ENCODE measurements at regions not wholly inside any gene's neighbourhood (a gene's known extent, or its start where the extent isn't known, plus 50 kb on each side); places are given as distances from the start of the nearest gene placed in this dataset.
"Not testable (repeated sequence)": the region's sequence is repeated elsewhere in the genome, so short reads cannot be mapped to it uniquely, and the experiment has no call there.

DNA sequence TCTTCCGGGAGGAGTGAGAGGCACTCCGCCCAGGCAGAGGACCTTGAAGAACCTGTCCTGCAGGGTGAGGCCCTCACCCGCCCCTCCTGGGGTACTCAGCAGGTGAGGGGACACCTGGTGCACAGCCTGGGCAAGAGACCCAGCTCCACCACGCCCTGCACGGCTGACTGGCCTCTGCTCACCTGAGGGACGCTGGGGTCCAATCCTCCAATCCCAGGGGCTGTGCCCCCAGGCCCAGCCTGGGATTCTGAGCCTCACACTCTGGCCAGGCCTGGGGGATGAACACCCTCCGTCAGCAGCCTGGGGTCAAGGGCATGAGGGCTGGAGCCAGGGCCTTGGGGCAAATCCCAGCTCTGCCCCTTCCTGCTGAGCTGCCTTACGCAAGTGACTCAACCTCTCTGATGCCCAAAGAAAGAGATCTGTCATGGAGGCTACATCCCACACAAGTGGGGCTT, 149.9 kb upstream of the PTPN1 start:
- 93 to 94% methylated on average over 7 to 8 of the region's 8 CpGs for WGBS, 2 experiments (ENCODE audit: insufficient coverage in 2 of 2)
- no peak overlapping the region for H3K4me3 ChIP-seq (ENCODE audit: extremely low read depth, insufficient read depth, low read length, poor library complexity, severe bottlenecking)
- H3K4me1 ChIP-seq (ENCODE audit: control insufficient read depth, insufficient read depth, low read length, poor library complexity, severe bottlenecking) = no peaks in the 10 kb centered on the region
- no peak overlapping the region for H3K27ac ChIP-seq (ENCODE audit: low read depth, low read length, severe bottlenecking)
- H3K9me3 ChIP-seq (ENCODE audit: control insufficient read depth, low read length) = no peaks in the 10 kb centered on the region
- H3K36me3 ChIP-seq (ENCODE audit: control insufficient read depth, insufficient read depth, low read length) = no peaks in the 10 kb centered on the region

DNA sequence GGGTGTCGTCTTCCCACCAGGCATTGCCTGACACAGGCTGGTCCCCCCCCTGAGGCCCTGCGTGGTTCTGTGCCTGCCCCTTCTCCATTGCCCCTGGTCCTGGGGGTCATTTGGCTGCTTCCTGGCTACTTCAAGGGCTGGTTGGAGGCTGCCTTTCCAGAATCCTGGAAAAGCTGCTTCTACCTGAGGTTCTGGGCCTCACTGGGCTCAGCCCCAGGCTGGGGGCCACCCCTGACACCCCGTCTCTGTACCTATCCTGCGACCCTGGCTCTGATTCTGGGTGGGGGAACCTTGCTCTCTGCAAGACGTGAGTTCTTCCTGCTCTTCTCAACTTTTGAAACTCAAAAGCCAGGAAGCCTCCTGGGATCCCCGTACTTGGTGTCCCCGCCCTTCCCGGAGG, 149.3 kb upstream of the PTPN1 start:
- no peaks in the 10 kb centered on the region for H3K9me3 ChIP-seq (ENCODE audit: control insufficient read depth, low read length)
- no peaks in the 10 kb centered on the region for H3K4me1 ChIP-seq (ENCODE audit: control insufficient read depth, insufficient read depth, low read length, poor library complexity, severe bottlenecking)
- 83 to 89% methylated on average over 6 to 7 of the region's 8 CpGs for WGBS, 2 experiments (ENCODE audit: insufficient coverage in 2 of 2)
- H3K4me3 ChIP-seq (ENCODE audit: extremely low read depth, insufficient read depth, low read length, poor library complexity, severe bottlenecking) = no peak overlapping the region
- H3K27ac ChIP-seq (ENCODE audit: low read depth, low read length, severe bottlenecking) = no peak overlapping the region
- H3K36me3 ChIP-seq (ENCODE audit: control insufficient read depth, insufficient read depth, low read length) = no peaks in the 10 kb centered on the region

DNA sequence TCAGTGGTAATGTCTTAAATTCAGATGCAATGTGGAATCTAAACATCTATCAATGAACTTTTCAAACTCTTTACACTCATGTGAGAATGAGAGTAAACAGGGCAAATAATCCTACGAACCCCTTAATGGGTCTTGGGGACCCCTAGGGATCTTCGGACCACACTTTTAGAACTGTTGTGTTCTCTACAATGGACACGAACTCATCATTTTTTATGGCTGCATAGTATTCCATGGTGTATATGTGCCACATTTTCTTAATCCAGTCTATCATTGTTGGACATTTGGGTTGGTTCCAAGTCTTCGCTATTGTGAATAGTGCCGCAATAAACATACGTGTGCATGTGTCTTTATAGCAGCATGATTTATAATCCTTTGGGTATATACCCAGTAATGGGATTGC, 148.0 kb upstream of the PTPN1 start:
- 67 to 97% methylated on average over 1 to 3 of the region's 6 CpGs for WGBS, 2 experiments (ENCODE audit: insufficient coverage in 2 of 2)
- H3K9me3 ChIP-seq (ENCODE audit: control insufficient read depth, low read length); H3K4me3 ChIP-seq (ENCODE audit: extremely low read depth, insufficient read depth, low read length, poor library complexity, severe bottlenecking); H3K4me1 ChIP-seq (ENCODE audit: control insufficient read depth, insufficient read depth, low read length, poor library complexity, severe bottlenecking); H3K36me3 ChIP-seq (ENCODE audit: control insufficient read depth, insufficient read depth, low read length); H3K27ac ChIP-seq (ENCODE audit: low read depth, low read length, severe bottlenecking): not testable (repeated sequence)

DNA sequence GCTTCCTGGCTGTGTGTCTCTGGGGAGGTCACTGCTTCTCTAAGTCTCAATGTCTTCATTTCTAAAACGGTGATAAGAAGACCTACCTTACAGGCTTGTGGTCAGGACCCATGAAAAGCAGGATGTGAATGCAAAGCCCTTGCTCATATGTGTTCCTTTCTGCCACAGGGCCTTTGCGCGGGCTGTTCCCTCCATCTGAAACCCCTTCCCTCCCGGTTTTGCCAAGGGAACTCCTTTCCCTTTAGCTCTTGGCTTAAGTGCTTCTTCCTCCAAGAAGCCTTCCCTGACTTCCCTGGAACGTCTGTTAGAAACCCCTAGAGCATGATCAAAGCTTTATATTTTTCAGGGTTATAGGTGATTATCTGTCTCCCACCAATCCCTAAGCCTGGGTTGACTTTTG, 147.2 kb upstream of the PTPN1 start:
- Histone ChIP-seq H3K9me3 (ENCODE audit: control insufficient read depth, low read length) (no peaks in the 10 kb centered on the region), H3K27ac (ENCODE audit: low read depth, low read length, severe bottlenecking) (no peak overlapping the region), H3K36me3 (ENCODE audit: control insufficient read depth, insufficient read depth, low read length) (no peaks in the 10 kb centered on the region), H3K4me3 (ENCODE audit: extremely low read depth, insufficient read depth, low read length, poor library complexity, severe bottlenecking) (no peak overlapping the region), H3K4me1 (ENCODE audit: control insufficient read depth, insufficient read depth, low read length, poor library complexity, severe bottlenecking) (no peaks in the 10 kb centered on the region)
- 50 to 67% methylated on average over 3 of the region's 5 CpGs for WGBS, 2 experiments (ENCODE audit: insufficient coverage in 2 of 2)

DNA sequence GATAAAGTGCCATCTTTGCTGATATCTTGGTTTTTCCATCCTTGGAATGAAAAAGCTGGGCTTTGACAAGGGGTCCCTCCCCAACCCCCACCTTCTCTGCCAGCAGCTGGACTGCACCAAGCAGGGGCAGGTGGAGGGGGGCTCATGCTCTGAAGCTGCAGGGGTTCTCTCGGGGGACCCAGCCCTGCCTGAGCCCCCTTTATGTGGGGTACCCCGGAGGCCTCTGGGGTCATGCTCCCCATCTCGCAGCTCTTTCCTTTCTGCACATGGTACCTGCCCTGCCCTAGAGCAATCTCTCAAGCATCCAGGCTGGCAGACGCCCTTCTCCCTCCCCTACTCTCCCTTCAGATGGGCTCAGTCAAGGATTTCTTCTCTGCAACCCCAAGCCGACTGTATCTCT, 146.7 kb upstream of the PTPN1 start:
- 84 to 90% methylated on average over 5 of the region's 5 CpGs for WGBS, 2 experiments (ENCODE audit: insufficient coverage in 2 of 2)
- H3K4me3 ChIP-seq (ENCODE audit: extremely low read depth, insufficient read depth, low read length, poor library complexity, severe bottlenecking) = no peak overlapping the region
- no peaks in the 10 kb centered on the region for H3K9me3 ChIP-seq (ENCODE audit: control insufficient read depth, low read length)
- no peak overlapping the region for H3K27ac ChIP-seq (ENCODE audit: low read depth, low read length, severe bottlenecking)
- H3K4me1 ChIP-seq (ENCODE audit: control insufficient read depth, insufficient read depth, low read length, poor library complexity, severe bottlenecking) = no peaks in the 10 kb centered on the region
- H3K36me3 ChIP-seq (ENCODE audit: control insufficient read depth, insufficient read depth, low read length) = no peaks in the 10 kb centered on the region

DNA sequence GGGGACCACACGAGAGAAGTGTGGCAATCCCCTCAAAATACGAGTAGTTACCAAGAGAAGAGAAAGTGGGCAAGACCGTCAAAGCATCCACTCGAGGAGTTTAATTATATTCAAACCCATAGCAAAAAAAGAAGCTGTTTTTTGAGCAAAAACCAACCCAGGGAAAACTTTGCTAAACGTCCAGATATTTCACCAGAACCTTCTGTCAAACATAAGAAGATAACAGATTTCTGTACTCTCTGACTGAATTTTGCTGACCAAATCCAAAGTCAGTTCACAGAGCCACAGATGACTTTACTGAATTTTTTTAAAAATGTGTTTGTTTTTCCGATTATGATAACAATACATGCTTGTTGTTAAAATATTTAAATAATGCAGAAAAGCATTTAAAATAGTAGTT, 145.6 kb upstream of the PTPN1 start:
- WGBS, 2 experiments (ENCODE audit: insufficient coverage in 2 of 2) = 55 to 74% methylated on average over 2 to 3 of the region's 6 CpGs
- no peaks in the 10 kb centered on the region for H3K36me3 ChIP-seq (ENCODE audit: control insufficient read depth, insufficient read depth, low read length)
- no peaks in the 10 kb centered on the region for H3K9me3 ChIP-seq (ENCODE audit: control insufficient read depth, low read length)
- H3K4me1 ChIP-seq (ENCODE audit: control insufficient read depth, insufficient read depth, low read length, poor library complexity, severe bottlenecking) = no peaks in the 10 kb centered on the region
- H3K27ac ChIP-seq (ENCODE audit: low read depth, low read length, severe bottlenecking) = no peak overlapping the region
- no peak overlapping the region for H3K4me3 ChIP-seq (ENCODE audit: extremely low read depth, insufficient read depth, low read length, poor library complexity, severe bottlenecking)

DNA sequence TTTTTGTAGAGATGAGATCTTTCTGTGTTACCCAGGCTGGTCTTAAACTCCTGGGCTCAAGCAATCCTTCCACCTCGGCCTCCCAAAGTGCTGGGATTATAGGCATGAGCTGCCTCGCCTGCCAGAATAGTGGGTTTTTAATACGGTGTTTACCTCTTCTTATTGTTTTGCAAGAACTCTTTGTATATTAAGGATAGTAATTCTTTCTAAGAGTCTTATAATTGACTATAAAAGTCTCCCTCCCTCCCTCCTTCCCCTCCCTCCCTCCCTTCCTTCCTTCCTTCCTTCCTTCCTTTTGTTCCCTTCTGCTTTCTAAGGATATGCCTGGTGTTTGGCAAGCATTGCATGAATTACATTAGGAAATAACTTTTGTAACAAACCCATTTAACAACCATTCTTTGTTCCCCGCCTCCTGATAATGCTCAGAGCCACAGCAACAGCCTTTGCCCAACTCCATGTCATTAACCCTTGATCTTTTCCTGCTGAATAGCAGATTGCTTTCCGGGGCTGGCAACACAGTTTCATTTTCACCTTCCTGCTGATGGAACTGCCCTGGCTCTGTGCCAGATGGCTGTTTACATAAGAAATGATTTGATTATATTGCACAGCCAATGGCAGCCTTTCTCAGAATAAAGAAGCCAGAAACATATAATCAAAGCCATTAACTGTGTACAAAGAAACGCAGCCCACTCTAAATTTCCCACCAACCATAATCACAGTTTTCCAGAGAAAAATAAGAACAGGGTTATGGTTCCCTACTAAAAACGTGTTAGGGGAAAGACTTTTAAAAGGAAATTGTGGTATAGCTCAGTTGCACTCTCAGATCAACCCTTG, 143.7 kb upstream of the PTPN1 start:
- Histone ChIP-seq H3K27ac (ENCODE audit: low read depth, low read length, severe bottlenecking) (no peak overlapping the region), H3K4me3 (ENCODE audit: extremely low read depth, insufficient read depth, low read length, poor library complexity, severe bottlenecking) (no peak overlapping the region), H3K36me3 (ENCODE audit: control insufficient read depth, insufficient read depth, low read length) (no peaks in the 10 kb centered on the region), H3K4me1 (ENCODE audit: control insufficient read depth, insufficient read depth, low read length, poor library complexity, severe bottlenecking) (no peaks in the 10 kb centered on the region), H3K9me3 (ENCODE audit: control insufficient read depth, low read length) (no peaks in the 10 kb centered on the region)
- 88 to 100% methylated on average over 2 to 4 of the region's 7 CpGs for WGBS, 2 experiments (ENCODE audit: insufficient coverage in 2 of 2)

DNA sequence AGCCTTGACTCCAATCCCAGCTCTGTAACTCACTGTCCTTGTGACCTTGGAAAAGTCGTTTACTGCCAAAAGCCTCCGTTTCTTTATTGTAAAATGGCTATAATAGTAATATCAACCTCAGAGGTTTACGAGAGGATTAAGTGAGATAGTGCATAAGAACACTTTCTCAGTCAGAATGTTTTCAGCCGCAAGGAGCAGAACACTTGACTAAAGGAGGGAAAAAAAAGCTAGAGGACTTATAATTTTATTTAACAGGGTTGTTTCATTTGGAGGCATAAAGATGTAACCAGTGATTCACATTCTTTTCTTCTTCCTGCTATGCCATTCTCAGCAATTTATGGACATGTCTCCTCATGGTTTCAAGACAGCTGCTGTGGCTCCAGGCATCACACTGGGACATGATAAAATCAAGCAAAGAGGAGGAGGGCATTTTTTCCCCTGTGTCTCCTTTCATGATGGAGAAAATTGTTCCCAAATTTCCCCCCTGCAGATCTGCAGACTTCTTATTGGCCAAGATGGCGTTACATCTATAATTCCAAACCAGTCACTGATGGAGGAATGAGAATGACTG, 143.0 kb upstream of the PTPN1 start:
- H3K27ac ChIP-seq (ENCODE audit: low read depth, low read length, severe bottlenecking) = no peak overlapping the region
- H3K4me1 ChIP-seq (ENCODE audit: control insufficient read depth, insufficient read depth, low read length, poor library complexity, severe bottlenecking) = peaks cover 2% of the 10 kb centered on the region
- no peaks in the 10 kb centered on the region for H3K36me3 ChIP-seq (ENCODE audit: control insufficient read depth, insufficient read depth, low read length)
- H3K4me3 ChIP-seq (ENCODE audit: extremely low read depth, insufficient read depth, low read length, poor library complexity, severe bottlenecking) = no peak overlapping the region
- H3K9me3 ChIP-seq (ENCODE audit: control insufficient read depth, low read length) = no peaks in the 10 kb centered on the region
- 95 to 100% methylated on average over 3 of the region's 5 CpGs for WGBS, 2 experiments (ENCODE audit: insufficient coverage in 2 of 2)

DNA sequence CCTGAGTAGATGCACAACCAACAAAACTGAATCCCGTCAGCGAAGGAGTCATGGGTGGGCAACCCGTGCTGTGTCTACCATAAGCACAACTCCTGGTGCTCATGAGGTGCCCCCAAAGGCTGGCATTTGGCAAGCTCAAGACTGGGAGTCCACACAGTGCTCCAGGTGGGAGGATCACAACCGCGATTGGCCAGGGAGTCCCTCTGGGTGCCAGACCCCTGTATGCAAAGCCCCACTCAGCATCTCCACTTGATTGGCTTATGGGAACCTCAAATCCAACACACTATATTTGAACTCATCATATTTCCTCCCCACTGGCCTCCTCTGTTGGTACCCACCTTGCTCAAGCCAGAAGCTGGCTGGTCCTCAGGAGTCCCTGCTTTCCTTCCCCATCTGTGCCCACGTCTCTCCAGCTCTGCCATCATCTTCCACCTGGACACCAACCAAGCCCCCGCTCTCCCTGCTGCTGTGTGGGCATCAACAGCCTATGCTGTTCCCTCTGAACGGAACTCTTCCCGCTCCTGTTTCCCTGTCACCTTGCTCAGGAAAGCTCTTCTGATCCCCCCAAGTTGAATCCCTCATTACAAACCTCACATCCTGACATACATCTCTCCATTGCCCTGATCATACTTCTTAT, 142.3 kb upstream of the PTPN1 start:
- Histone ChIP-seq H3K27ac (ENCODE audit: low read depth, low read length, severe bottlenecking) (no peak overlapping the region), H3K4me3 (ENCODE audit: extremely low read depth, insufficient read depth, low read length, poor library complexity, severe bottlenecking) (no peak overlapping the region), H3K36me3 (ENCODE audit: control insufficient read depth, insufficient read depth, low read length) (no peaks in the 10 kb centered on the region), H3K9me3 (ENCODE audit: control insufficient read depth, low read length) (no peaks in the 10 kb centered on the region), H3K4me1 (ENCODE audit: control insufficient read depth, insufficient read depth, low read length, poor library complexity, severe bottlenecking) (peaks cover 6% of the 10 kb centered on the region)
- 95 to 97% methylated on average over 9 of the region's 9 CpGs for WGBS, 2 experiments (ENCODE audit: insufficient coverage in 2 of 2)

DNA sequence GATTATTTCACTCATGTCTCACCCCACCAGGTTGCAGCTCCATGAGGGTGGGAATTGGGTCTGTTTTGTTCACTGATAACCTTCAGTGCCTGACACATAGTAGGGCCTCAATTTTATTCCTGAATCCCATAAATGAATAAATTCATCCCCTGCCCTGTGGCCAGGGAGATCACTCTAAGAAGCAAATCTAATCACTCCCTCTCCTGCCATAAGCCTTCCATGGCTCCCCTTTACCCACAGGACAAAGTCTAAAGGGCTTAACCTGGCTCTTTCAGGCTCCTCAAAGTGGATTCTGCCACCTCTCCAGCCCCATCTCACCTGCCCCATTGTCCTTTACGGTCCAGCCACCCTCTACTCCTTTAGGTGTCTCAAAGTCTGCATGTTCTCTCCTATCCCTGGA, 141.8 kb upstream of the PTPN1 start:
- Histone ChIP-seq H3K4me3 (ENCODE audit: extremely low read depth, insufficient read depth, low read length, poor library complexity, severe bottlenecking) (no peak overlapping the region), H3K4me1 (ENCODE audit: control insufficient read depth, insufficient read depth, low read length, poor library complexity, severe bottlenecking) (peaks cover 6% of the 10 kb centered on the region), H3K9me3 (ENCODE audit: control insufficient read depth, low read length) (no peaks in the 10 kb centered on the region), H3K27ac (ENCODE audit: low read depth, low read length, severe bottlenecking) (no peak overlapping the region), H3K36me3 (ENCODE audit: control insufficient read depth, insufficient read depth, low read length) (no peaks in the 10 kb centered on the region)
- WGBS, 2 experiments (ENCODE audit: insufficient coverage in 2 of 2) = 88 to 92% methylated on average over 1 of the region's 1 CpG

DNA sequence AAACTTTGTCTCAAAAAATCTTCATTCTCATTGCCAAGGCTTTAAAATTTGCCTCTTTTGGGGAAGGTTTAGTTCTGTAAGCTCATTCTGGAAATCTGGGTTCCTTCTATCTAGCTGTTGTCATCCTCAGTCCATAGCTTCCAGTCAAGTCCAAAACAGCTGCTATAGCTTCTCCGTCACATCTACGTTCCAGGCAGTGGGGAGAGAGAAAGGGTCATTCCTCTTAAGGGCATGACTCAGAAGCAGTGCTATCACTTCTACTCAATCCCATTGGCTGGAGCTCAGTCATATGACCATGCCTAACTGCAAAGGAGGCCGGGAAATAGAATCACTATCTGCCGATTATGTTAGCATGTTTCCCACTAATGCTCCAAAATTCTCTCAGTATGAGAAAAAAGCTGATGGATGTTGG, 141.4 kb upstream of the PTPN1 start:
- H3K4me3 ChIP-seq (ENCODE audit: extremely low read depth, insufficient read depth, low read length, poor library complexity, severe bottlenecking) = no peak overlapping the region
- H3K27ac ChIP-seq (ENCODE audit: low read depth, low read length, severe bottlenecking) = no peak overlapping the region
- H3K36me3 ChIP-seq (ENCODE audit: control insufficient read depth, insufficient read depth, low read length) = no peaks in the 10 kb centered on the region
- 80% methylated on average over 1 to 2 of the region's 4 CpGs for WGBS, 2 experiments (ENCODE audit: insufficient coverage in 2 of 2)
- H3K4me1 ChIP-seq (ENCODE audit: control insufficient read depth, insufficient read depth, low read length, poor library complexity, severe bottlenecking) = peaks cover 6% of the 10 kb centered on the region
- H3K9me3 ChIP-seq (ENCODE audit: control insufficient read depth, low read length) = no peaks in the 10 kb centered on the region
